Breast epithelium (tissue), 3 donors: ENCODE measurements at regions not wholly inside any gene's neighbourhood (a gene's known extent, or its start where the extent isn't known, plus 50 kb on each side); places are given as distances from the start of the nearest gene placed in this dataset.

Experiments used
- POLR2A ChIP-seq: fragments of 450-650 bp; IDR thresholded peaks from one replicate; pipeline ENCODE4 v1.6.1; 2016; ENCODE audit warnings: antibody characterized with exemption, mild to moderate bottlenecking, moderate library complexity
- POLR2AphosphoS5 ChIP-seq, 3 donors: sonication (generic); formaldehyde crosslinking; IDR thresholded peaks; one replicate each; pipeline ENCODE4 v1.6.1; 2017; ENCODE audit warnings: antibody characterized with exemption in 3 of 3
- TF ChIP-seq, protein P1 (sequence below), 3 donors: fragments of 450-650 bp; IDR thresholded peaks; one replicate each; pipeline ENCODE4 v1.5.1; 2016 to 2017; ENCODE audit warnings: antibody characterized with exemption in 3 of 3, mild to moderate bottlenecking in 3 of 3, moderate library complexity in 3 of 3

DNA sequence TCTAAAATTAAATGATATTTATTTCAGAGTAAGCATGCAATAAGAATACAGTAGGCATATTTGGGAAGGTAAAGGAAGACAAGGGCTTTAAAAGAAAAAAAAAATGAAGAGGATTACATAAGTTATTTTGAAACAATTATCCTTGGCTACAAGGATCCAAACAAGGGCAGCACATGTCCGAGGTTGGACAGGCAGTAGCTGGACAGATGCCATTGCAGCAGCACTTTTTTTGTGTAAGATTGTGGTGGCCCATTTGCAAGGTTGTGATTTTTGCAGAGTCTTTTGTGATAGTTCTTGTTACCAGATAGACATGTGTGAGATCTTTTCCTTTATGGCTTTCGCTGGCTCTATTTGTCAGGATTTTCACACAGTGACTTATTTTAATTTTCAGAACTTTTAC lies 89.4 kb upstream of the COG2 start:
- TF ChIP-seq, protein P1, sequence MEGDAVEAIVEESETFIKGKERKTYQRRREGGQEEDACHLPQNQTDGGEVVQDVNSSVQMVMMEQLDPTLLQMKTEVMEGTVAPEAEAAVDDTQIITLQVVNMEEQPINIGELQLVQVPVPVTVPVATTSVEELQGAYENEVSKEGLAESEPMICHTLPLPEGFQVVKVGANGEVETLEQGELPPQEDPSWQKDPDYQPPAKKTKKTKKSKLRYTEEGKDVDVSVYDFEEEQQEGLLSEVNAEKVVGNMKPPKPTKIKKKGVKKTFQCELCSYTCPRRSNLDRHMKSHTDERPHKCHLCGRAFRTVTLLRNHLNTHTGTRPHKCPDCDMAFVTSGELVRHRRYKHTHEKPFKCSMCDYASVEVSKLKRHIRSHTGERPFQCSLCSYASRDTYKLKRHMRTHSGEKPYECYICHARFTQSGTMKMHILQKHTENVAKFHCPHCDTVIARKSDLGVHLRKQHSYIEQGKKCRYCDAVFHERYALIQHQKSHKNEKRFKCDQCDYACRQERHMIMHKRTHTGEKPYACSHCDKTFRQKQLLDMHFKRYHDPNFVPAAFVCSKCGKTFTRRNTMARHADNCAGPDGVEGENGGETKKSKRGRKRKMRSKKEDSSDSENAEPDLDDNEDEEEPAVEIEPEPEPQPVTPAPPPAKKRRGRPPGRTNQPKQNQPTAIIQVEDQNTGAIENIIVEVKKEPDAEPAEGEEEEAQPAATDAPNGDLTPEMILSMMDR (IDR thresholded peaks at IDR 0.05), result no peak
- TF ChIP-seq POLR2AphosphoS5 (IDR thresholded peaks at IDR 0.05), result no peak
- no peak for TF ChIP-seq POLR2A
